T47D (cell line): ENCODE measurements at regions not wholly inside any gene's neighbourhood (a gene's known extent, or its start where the extent isn't known, plus 50 kb on each side); places are given as distances from the start of the nearest gene placed in this dataset.
A peak's percentile ranks its signal among the peaks of the same experiment; 100 is the strongest.

Source experiments
- DNase-seq, 2 experiments: peaks; one replicate each; pipeline versions ENCODE4 v3.0.0 to v3.0.0-alpha.2; 2011 to 2012; ENCODE audit warnings: low read depth in 1 of 2, low spot score in 1 of 2
- JUND ChIP-seq: IDR thresholded peaks from 2 replicates; pipeline ENCODE4 v1.6.1; 2012; ENCODE audit warnings: low read depth
- in situ Hi-C: cut with HindIII; loops from 2 replicates; pipeline ENCODE4 v1.10.0; 2016; ENCODE audit warnings: low sequenced_read_pairs, low pct_unique_long_range_greater_than_20kb

DNA sequence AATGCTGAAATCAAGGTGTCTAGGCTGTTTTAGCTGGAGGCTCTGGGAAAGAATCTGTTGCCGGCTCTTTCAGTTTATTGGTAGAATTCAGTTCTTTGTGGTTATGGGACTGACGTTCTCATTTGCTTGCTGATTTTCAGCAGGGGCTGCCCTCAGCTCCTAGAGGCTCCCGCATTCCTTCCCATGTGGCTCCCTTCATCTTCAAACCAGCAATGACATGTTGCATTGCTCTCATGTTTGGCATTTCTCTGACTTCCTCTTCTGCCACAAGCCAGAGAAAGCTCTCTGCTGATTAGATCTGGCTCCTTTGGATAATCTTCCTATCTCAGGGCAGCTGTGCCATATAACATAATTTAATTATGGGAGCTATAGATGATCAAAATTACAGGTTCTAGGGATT, 360.3 kb downstream of the LRRC70 start:
- DNase-seq: no peak
- no peak for TF ChIP-seq JUND
- in situ Hi-C loops: no loop called here

DNA sequence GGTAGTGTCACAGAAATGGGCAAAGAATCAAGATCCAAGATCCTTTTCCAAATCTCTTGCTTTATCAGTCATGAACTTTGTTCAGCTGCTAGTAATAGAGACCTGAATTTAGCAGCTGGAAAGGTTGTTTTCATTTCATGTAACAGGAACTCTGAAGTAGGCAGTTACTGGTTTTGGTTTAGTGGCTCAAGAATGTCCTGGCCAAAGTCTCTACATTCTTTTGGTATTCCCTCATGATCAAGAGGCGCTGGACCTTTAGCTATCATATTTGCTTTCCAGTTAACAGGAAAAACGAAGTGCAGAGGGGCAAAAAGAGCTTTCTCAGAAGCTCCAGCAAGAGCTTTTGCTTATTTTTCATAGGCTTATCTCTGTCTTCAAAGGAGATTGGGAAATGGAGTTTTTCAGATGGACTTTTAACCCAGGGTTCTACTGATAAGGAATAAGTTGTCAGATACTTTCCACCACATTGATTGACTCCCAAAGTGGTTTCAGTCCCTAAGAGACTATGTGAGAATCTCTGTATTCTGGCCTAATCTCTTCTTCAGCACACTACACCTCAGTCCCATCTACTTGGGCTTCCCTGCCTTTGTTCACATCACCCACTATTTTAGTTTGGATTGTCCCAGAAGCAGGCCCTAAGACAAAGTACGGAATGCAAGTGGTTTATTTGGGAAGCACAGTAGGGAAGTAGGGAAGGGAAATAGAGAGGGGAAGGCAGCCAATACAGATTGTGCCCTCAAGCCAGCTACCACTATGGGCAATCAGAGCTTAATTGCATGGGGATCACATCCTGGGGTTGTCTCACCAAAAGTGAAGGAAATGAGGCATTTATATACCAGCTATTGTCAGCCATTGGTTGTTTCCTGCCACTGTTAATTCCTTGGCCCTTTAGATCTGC, 359.3 kb downstream of the LRRC70 start:
- TF ChIP-seq JUND: no peak

DNA sequence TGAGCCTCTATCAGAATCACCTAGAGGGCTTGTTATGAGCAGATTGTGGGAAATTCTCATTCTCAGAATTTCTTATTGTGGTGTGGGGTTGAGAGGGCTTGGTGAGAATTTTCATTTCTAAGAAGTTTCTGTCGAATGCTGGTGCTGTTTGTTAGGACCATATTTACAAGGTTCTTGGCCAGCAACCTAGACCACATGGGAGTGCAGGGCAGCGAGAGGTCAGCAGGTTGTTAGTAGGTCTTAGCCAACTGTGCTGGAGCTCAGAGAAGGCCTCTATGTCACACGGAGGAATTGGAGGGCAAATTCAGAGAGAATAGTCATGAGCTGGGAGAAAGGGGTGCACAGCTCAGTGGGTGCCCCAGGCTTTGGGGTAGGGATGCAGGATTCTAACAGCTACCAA, 357.0 kb downstream of the LRRC70 start:
- in situ Hi-C loops: no loop called here
- DNase-seq: no peak
- no peak for TF ChIP-seq JUND

More for the DNA sequence above, 359.3 kb downstream of the LRRC70 start:
- peak in 1 of 2 experiments; percentile 5 for DNase-seq
- in situ Hi-C loops: no loop called here

DNA sequence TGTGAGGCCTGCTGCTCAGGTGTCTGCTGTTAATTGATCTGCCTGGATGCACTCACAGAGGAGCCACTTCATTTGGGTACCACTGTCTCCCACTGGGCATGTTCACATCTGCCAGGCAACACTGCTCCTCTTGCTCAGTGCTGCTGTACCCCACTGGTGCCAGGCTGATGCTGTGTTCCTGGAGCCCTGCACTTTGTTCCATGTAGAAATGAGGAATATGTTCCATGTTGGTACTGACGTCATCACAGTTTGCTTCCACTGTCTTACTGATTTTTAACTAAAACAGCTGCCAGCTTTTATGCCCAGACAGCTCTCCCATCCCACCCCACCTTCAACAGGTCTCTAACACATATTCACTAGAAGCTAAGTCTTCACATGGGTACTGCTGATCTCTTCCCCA, 355.7 kb downstream of the LRRC70 start:
- no peak for DNase-seq
- TF ChIP-seq JUND: no peak
- in situ Hi-C loops: no loop called here

DNA sequence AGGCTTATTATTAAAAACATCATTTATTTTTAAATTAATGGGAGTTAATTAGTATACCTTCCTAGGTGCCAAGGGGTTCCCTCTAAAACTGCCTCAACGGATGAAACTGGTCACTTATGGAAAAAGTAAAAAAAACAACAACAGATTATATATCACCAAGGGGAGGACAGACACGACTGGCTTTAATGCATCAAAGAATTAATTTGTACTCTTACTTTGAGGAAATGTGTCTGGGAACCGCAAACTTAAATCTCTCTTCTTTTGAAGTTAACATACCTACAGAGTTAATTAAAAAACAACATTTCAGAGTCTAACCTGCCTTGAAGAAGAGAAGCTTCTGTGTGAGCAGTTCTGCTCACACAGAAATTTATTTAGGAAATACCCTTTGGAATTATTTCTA, 354.6 kb downstream of the LRRC70 start:
- in situ Hi-C loops: no loop called here
- no peak for TF ChIP-seq JUND
- DNase-seq: no peak

DNA sequence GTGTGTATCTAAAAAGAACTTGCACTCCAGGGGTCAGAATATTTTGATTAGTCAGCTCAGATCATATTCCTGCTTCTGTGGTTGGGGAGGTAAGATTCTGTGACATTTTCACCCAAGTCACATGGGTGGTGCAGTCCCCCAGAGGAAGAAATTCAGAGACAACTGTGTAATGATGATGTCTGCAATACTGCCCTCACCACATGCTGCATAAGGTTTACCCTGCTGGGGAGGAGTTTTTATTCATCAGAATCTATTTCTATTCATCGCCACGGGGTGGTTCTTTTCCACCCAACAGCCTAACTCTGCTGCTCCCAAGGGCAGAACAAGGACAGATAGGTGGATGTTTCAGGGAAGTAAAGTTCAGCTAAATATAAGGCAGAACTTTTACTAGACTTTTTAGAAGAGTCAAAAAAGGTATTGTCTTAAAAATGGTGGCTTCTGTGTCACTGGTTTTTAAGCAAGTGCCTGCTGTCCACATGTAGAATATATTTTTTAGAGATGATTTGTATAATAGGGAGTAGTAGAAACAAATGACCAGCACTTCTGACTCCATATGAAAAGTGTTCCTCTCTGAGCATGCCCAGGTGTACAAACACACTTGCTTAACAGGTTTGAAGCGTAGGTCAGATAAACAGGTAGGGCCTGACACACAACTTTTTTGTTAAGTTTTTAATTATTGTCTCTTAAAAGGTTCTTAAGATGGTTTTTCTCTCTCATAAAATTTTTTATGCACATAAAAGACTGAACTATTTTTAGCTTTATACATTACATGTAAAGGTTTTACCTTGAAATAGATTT, 352.7 kb downstream of the LRRC70 start:
- DNase-seq: peak in 1 of 2 experiments; percentile 75
- no peak for TF ChIP-seq JUND
- in situ Hi-C loops: no loop called here

DNA sequence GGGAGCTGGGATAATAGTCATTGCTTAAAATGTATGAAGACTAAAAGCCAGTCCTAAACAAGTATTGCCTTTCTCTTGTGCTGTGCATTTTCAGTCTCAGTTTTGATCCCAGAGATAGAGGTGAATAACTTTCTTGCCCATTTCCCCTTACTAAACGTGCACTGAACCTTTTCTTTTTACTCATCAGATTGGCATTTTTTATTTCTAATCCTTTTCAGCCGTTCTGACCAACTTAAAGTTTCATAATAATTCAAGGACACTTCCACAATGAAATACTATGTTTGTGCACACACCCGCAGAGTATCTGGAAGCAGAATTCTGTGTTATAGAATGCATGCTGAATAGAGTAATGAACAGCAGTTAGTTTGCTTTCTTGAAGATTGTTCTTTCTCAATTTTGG, 343.6 kb downstream of the LRRC70 start:
- TF ChIP-seq JUND: no peak
- in situ Hi-C loops: no loop called here
- no peak for DNase-seq

DNA sequence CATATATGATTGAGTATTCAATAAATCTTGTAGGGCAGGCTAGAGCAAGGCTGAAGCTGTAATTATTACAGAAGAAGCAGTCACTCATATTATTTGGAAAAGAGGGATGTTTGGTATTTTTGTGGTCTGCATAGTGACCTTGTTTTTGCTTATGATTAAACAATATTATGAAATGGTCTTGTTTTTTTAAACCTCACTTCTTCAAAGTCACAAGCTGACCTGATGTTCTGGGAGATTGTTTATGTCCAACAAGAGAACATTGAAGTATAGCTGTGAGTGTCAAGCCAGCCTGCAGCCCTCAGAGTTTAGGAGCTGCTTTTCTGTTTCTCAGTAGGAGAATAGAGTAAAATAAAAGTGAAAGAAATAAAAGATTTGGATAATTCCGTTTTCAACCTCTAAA, 342.2 kb downstream of the LRRC70 start:
- in situ Hi-C loops: no loop called here
- TF ChIP-seq JUND: no peak
- no peak for DNase-seq

DNA sequence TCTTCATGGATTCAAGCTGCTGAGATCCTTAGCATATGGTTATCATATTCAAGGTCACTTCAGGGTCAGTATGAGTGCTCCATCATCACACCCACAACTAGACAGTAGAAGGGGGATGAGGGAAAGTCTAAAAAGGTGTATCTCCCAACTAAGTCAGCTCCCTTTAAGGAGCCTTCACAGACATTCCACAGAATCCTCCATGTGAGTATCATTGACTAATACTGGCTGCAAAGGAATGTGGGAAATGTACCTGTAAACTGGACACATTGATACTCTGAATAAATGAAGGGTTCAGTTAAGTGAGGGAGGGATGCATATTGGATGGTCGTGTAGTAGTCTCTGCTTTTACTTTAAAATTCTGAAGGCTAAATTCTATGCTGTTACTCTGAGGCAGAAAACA, 330.7 kb downstream of the LRRC70 start:
- no peak for TF ChIP-seq JUND
- DNase-seq: no peak
- in situ Hi-C loops: no loop called here

DNA sequence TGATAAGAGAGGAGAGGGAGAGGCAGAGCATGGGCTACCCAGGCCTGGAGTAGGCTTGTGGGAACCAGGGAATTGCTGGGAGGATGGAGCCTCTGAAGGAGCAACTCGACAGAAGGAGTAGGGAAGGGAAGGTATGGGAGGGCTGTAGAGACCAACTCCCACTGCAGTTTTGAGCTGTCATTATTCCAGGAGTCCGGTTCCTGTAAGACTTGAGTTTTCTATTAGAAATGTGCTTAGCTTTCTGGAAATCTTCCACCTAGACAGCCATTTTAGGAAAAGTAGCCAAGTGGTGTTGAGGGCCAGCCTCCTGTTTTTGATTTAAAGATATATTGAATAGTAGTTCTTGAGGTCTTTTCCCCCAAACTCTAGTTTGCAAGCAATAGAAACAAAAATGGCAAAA, 323.5 kb downstream of the LRRC70 start:
- in situ Hi-C loops: no loop called here
- DNase-seq: no peak
- no peak for TF ChIP-seq JUND

DNA sequence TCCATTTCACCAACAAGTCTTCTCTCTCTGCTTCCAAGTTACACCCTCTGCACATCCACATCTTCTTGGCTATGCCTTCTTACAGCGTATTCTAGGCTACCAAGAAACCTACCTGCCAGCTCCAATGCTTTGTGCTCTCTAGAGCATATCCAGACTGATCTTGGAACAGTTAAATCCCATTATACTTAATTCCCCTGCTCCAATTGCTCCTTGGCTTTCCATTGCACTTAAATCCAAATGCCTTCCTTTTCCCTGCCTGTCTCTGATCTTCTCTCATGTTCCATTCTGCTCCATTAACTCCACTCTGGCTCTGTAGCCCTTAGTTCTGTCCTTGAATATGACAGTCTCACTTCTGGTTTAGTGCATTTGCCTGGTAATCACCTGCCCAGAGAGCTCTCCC, 322.4 kb downstream of the LRRC70 start:
- TF ChIP-seq JUND: no peak
- no peak for DNase-seq
- in situ Hi-C loops: no loop called here

DNA sequence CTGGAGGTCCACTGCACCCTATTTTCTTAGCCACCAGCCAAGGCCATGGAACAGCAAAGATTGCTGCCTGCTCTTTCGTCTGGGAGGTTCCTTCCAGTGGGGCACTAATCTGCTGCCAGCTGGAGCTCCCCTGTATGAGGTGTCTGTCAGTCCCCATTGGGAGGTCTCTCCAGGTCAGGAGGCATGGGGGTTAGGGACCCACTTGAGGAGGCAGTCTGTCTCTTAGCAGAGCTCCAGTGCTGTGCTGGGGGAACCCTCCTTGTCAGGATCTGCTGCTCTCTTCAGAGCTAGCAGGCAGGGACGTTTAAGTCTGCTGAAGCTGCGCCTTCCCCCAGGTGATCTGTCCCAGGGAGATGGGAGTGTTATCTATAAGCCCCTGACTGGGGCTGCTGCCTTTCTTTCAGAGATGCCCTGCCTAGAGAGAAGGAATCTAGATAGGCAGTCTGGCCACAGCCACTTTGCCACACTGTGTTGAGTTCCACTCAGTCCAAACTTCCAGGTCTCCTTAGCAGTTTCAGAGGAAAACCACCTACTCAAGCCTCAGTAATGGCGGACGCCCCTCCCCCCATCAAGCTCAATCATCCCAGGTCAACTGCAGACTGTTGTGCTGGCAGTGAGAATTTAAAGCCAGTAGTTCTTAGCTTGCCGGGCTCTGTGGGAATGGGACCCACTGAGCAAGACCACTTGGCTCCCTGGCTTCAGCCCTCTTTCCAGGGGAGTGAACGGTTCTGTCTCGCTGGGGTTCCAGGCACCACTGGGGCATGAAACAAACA, 317.7 kb downstream of the LRRC70 start:
- DNase-seq: no peak
- in situ Hi-C loops: no loop called here
- no peak for TF ChIP-seq JUND
